ENCODE measurements at regions not wholly inside any gene's neighbourhood (a gene's known extent, or its start where the extent isn't known, plus 50 kb on each side); places are given as distances from the start of the nearest gene placed in this dataset.

DNA sequence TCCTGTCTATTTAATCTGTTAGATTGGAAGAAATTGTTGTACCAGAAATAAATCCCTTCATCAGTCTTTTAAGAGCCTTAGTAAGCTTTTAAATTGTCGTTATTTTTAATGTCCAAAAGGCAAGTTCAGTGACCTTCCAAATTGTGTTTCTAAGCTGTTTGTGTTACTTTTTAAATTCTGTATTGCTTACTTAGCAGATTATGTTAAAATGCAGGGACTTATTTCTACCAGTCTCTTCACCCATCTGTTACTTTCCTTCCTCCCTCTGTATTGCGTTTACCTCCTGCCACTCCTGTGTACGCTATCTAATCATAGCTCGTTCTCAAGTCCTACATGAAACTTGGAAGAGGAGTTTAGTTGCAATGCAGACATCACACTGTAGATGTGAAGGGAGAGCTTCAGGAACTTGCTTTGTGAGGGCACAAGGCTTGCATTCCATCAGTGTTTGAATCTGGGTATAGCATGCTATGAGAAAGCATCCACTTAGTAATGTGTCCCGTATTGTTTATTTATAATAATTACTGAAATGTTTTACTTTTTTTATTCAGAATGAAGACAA is 406.5 kb upstream of the RGS6 start:
- Mint-ChIP-seq H3K9me3 (no peaks in the 10 kb centered on the region), H3K27me3 (ENCODE audit: insufficient read depth, low read depth, poor library complexity) (no peaks in the 10 kb centered on the region), H3K36me3 (ENCODE audit: low read depth) (peaks cover 5% of the 10 kb centered on the region; the same call in 1 of the 3 replicates), H3K4me3 (no peak overlapping the region), H3K4me1 (no peaks in the 10 kb centered on the region), H3K27ac (no peak overlapping the region)
- H3F3A ChIP-seq (replicated peaks; ENCODE audit: low read depth) = no peaks in the 10 kb centered on the region
- H4K20me1 ChIP-seq (replicated peaks; ENCODE audit: insufficient read depth) = peaks cover 8% of the 10 kb centered on the region; the same call in 1 of the 2 replicates
- TF ChIP-seq EZH2 (IDR thresholded peaks at IDR 0.05; ENCODE audit: low read depth, unreplicated experiment) (no peak), ZNF462 (CRISPR knock-in tag; IDR thresholded peaks at IDR 0.05) (no peak), ZNF114 (CRISPR knock-in tag; IDR thresholded peaks at IDR 0.05) (no peak), JUNB (IDR thresholded peaks at IDR 0.05; ENCODE audit: unreplicated experiment) (no peak), ETS1 (IDR thresholded peaks at IDR 0.05) (no peak), NANOG (IDR thresholded peaks at IDR 0.05; ENCODE audit: borderline replicate concordance) (no peak)
- TF ChIP-seq, protein P1, sequence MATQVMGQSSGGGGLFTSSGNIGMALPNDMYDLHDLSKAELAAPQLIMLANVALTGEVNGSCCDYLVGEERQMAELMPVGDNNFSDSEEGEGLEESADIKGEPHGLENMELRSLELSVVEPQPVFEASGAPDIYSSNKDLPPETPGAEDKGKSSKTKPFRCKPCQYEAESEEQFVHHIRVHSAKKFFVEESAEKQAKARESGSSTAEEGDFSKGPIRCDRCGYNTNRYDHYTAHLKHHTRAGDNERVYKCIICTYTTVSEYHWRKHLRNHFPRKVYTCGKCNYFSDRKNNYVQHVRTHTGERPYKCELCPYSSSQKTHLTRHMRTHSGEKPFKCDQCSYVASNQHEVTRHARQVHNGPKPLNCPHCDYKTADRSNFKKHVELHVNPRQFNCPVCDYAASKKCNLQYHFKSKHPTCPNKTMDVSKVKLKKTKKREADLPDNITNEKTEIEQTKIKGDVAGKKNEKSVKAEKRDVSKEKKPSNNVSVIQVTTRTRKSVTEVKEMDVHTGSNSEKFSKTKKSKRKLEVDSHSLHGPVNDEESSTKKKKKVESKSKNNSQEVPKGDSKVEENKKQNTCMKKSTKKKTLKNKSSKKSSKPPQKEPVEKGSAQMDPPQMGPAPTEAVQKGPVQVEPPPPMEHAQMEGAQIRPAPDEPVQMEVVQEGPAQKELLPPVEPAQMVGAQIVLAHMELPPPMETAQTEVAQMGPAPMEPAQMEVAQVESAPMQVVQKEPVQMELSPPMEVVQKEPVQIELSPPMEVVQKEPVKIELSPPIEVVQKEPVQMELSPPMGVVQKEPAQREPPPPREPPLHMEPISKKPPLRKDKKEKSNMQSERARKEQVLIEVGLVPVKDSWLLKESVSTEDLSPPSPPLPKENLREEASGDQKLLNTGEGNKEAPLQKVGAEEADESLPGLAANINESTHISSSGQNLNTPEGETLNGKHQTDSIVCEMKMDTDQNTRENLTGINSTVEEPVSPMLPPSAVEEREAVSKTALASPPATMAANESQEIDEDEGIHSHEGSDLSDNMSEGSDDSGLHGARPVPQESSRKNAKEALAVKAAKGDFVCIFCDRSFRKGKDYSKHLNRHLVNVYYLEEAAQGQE (IDR thresholded peaks at IDR 0.05; ENCODE audit: unreplicated experiment) = no peak
- H3K4me2 ChIP-seq = no peak overlapping the region
- H2AFZ ChIP-seq = no peak overlapping the region
- H3K27ac ChIP-seq (ENCODE audit: low read depth) = no peak overlapping the region
- H3K4me3 ChIP-seq = no peak overlapping the region
- H3K79me2 ChIP-seq (replicated peaks; ENCODE audit: insufficient read depth) = peaks cover 27% of the 10 kb centered on the region; the same call in 1 of the 2 replicates
- no peaks in the 10 kb centered on the region for H3K36me3 ChIP-seq (ENCODE audit: insufficient read depth)
- DNase-seq (ENCODE audit: low spot score) (no peak), ATAC-seq (no peak; the same call in 2 of the 3 replicates)
- no peaks in the 10 kb centered on the region for H3K27me3 ChIP-seq (ENCODE audit: insufficient read depth)
- no peaks in the 10 kb centered on the region for H3K9me2 ChIP-seq (ENCODE audit: insufficient read depth)
- no peaks in the 10 kb centered on the region for H3K4me1 ChIP-seq (ENCODE audit: insufficient read depth)

All from GM23338 (cell line).